ENCODE measurements at regions not wholly inside any gene's neighbourhood (a gene's known extent, or its start where the extent isn't known, plus 50 kb on each side); places are given as distances from the start of the nearest gene placed in this dataset.

GRCh38 chr7:85528581-85528980 lies 341.7 kb upstream of the SEMA3D start:
- no peaks in the 10 kb centered on the region for H3K27me3 ChIP-seq (ENCODE audit: control insufficient read depth in 2 of 2, insufficient read depth in 2 of 2, low read length in 2 of 2)
- H3K4me2 ChIP-seq (ENCODE audit: insufficient read depth, low read length) = no peak overlapping the region
- H3K9ac ChIP-seq (ENCODE audit: insufficient read depth in 1 of 2, low read depth in 2 of 2, low read length in 2 of 2) = no peak overlapping the region
- no peak overlapping the region for H2AFZ ChIP-seq (ENCODE audit: low read depth, low read length)
- no peak overlapping the region for H3K27ac ChIP-seq (ENCODE audit: extremely low read depth, low read depth, low read length)
- DNase-seq (ENCODE audit: extremely low read depth in 1 of 4, low spot score in 3 of 4) (no peak), FAIRE-seq (no peak), ATAC-seq (no peak)
- H3K4me3 ChIP-seq = no peak overlapping the region
- BruUV-seq (replicated peaks) = no TSS peak
- ChIA-PET POLR2A (interaction anchor here (0.7 kb wide), 1 partner anchor 9 kb away, joined by 3 read pairs; no protein-coding TSS in a partner anchor), CTCF (ENCODE audit: low intra/inter-chr PET ratio) (no interaction called here)
- no peaks in the 10 kb centered on the region for H3K4me1 ChIP-seq (replicated peaks in 1 of 2; ENCODE audit: control insufficient read depth in 2 of 2, insufficient read depth in 2 of 2, low read length in 2 of 2)
- H3K9me1 ChIP-seq (ENCODE audit: control insufficient read depth, insufficient read depth, low read length) = no peaks in the 10 kb centered on the region
- no peaks in the 10 kb centered on the region for H3K79me2 ChIP-seq (ENCODE audit: control insufficient read depth, insufficient read depth, low read length)
- no peaks in the 10 kb centered on the region; the same call in 1 of the 2 replicates for H3K9me3 ChIP-seq (replicated peaks; ENCODE audit: control insufficient read depth, insufficient read depth, low read depth, low read length)
- no peaks in the 10 kb centered on the region for H4K20me1 ChIP-seq (replicated peaks; ENCODE audit: control insufficient read depth, insufficient read depth, low read length)
- intact Hi-C loops (cut with micrococcal nuclease) (no loop called here), in situ Hi-C loops (cut with MboI) (no loop called here)
- H3K36me3 ChIP-seq (ENCODE audit: control insufficient read depth, insufficient read depth, low read length) = no peaks in the 10 kb centered on the region
- TF ChIP-seq NCOA1 (IDR thresholded peaks at IDR 0.05; ENCODE audit: low read depth) (no peak), ZFP36 (IDR thresholded peaks at IDR 0.05; ENCODE audit: low read depth, low read length, partially characterized antibody) (no peak), GABPB2 (CRISPR knock-in tag; conservative IDR thresholded peaks at IDR 0.05) (no peak)
- WGBS (ENCODE audit: insufficient coverage, low coverage, missing lambda C conversion rate) = 0% methylated on average over 2 of the region's 2 CpGs

GRCh38 chr7:85525676-85526075 lies 338.8 kb upstream of the SEMA3D start:
- no peaks in the 10 kb centered on the region for H3K36me3 ChIP-seq (ENCODE audit: control insufficient read depth, insufficient read depth, low read length)
- H3K9me3 ChIP-seq (replicated peaks; ENCODE audit: control insufficient read depth, insufficient read depth, low read depth, low read length) = no peaks in the 10 kb centered on the region; the same call in 1 of the 2 replicates
- H4K20me1 ChIP-seq (replicated peaks; ENCODE audit: control insufficient read depth, insufficient read depth, low read length) = no peaks in the 10 kb centered on the region
- H3K4me1 ChIP-seq (replicated peaks in 1 of 2; ENCODE audit: control insufficient read depth in 2 of 2, insufficient read depth in 2 of 2, low read length in 2 of 2) = no peaks in the 10 kb centered on the region
- H3K9ac ChIP-seq (ENCODE audit: insufficient read depth in 1 of 2, low read depth in 2 of 2, low read length in 2 of 2) = no peak overlapping the region
- no peak overlapping the region for H3K27ac ChIP-seq (ENCODE audit: extremely low read depth, low read depth, low read length)
- H3K79me2 ChIP-seq (ENCODE audit: control insufficient read depth, insufficient read depth, low read length) = no peaks in the 10 kb centered on the region
- no peak for DNase-seq (ENCODE audit: extremely low read depth in 1 of 4, low spot score in 3 of 4)
- no peak overlapping the region for H2AFZ ChIP-seq (ENCODE audit: low read depth, low read length)
- intact Hi-C loops (cut with micrococcal nuclease) (no loop called here), in situ Hi-C loops (cut with MboI) (no loop called here)
- no peaks in the 10 kb centered on the region for H3K27me3 ChIP-seq (ENCODE audit: control insufficient read depth in 2 of 2, insufficient read depth in 2 of 2, low read length in 2 of 2)
- no peak for FAIRE-seq
- ChIA-PET CTCF (ENCODE audit: low intra/inter-chr PET ratio) (no interaction called here), POLR2A (no interaction called here)
- H3K9me1 ChIP-seq (ENCODE audit: control insufficient read depth, insufficient read depth, low read length) = no peaks in the 10 kb centered on the region
- BruUV-seq (replicated peaks) = no TSS peak
- H3K4me2 ChIP-seq (ENCODE audit: insufficient read depth, low read length) = no peak overlapping the region
- no peak for ATAC-seq
- H3K4me3 ChIP-seq = no peak overlapping the region
- TF ChIP-seq RBM34 (IDR thresholded peaks at IDR 0.05; ENCODE audit: borderline replicate concordance, insufficient read depth, low read length) (no peak), XRCC3 (IDR thresholded peaks at IDR 0.05) (no peak), E2F6 (IDR thresholded peaks at IDR 0.05; ENCODE audit: borderline replicate concordance in 1 of 2, extremely low read depth in 1 of 2, insufficient read depth in 1 of 2, insufficient read length in 1 of 2, low read depth in 1 of 2, low read length in 1 of 2, poor library complexity in 1 of 2, severe bottlenecking in 1 of 2) (no peak), ZNF23 (CRISPR knock-in tag; IDR thresholded peaks at IDR 0.05) (no peak), ZNF354B (CRISPR knock-in tag; IDR thresholded peaks at IDR 0.05) (no peak), IRF9 (tag; IDR thresholded peaks at IDR 0.05) (no peak), ZNF699 (CRISPR knock-in tag; IDR thresholded peaks at IDR 0.05; ENCODE audit: insufficient replicate concordance) (no peak), ZNF586 (CRISPR knock-in tag; conservative IDR thresholded peaks at IDR 0.05) (no peak), TEAD2 (tag; IDR thresholded peaks at IDR 0.05) (no peak), ZNF57 (CRISPR knock-in tag; IDR thresholded peaks at IDR 0.05) (no peak), ASH1L (IDR thresholded peaks at IDR 0.05; ENCODE audit: borderline replicate concordance, low read depth, partially characterized antibody) (no peak), TRIM28 (IDR thresholded peaks at IDR 0.05) (no peak), IFI16 (CRISPR knock-in tag; IDR thresholded peaks at IDR 0.05) (no peak), ZNF41 (CRISPR knock-in tag; conservative IDR thresholded peaks at IDR 0.05) (no peak), BACH1 (tag; IDR thresholded peaks at IDR 0.05) (no peak)

Data from K562 (cell line).